Neuronal stem cell (in vitro differentiated cells): ENCODE measurements at regions not wholly inside any gene's neighbourhood (a gene's known extent, or its start where the extent isn't known, plus 50 kb on each side); places are given as distances from the start of the nearest gene placed in this dataset.

ENCODE experiments used
- DNase-seq: peaks from one replicate; pipeline ENCODE4 v3.0.0-alpha.2; 2013; ENCODE audit warnings: low spot score
- H2AFZ ChIP-seq: one replicate; pipeline ENCODE4 v1.6.1; 2013; ENCODE audit warnings: mild to moderate bottlenecking, low read length, inconsistent platforms
- H2AK5ac ChIP-seq: 2 replicates; pipeline ENCODE4 v1.6.1; 2013; ENCODE audit warnings: low read depth, mild to moderate bottlenecking, inconsistent platforms, low read length, moderate library complexity, mixed read lengths
- H2BK120ac ChIP-seq: 2 replicates; pipeline ENCODE4 v1.6.1; 2013; ENCODE audit warnings: low read depth, mild to moderate bottlenecking, inconsistent platforms, low read length, moderate library complexity, mixed read lengths
- H2BK12ac ChIP-seq: one replicate; pipeline ENCODE4 v1.6.1; 2013; ENCODE audit warnings: low read length, inconsistent platforms
- H2BK15ac ChIP-seq: 2 replicates; pipeline ENCODE4 v1.6.1; 2013; ENCODE audit warnings: mild to moderate bottlenecking, low read length, inconsistent platforms, mixed read lengths
- H2BK5ac ChIP-seq: one replicate; pipeline ENCODE4 v1.6.1; 2013; ENCODE audit warnings: inconsistent platforms, mild to moderate bottlenecking, low read length, moderate library complexity
- H3K14ac ChIP-seq: one replicate; pipeline ENCODE4 v1.6.1; 2013; ENCODE audit warnings: low read length, inconsistent platforms
- H3K18ac ChIP-seq: 2 replicates; pipeline ENCODE4 v1.6.1; 2013; ENCODE audit warnings: low read length, inconsistent platforms
- H3K23ac ChIP-seq: 2 replicates; pipeline ENCODE4 v1.6.1; 2013; ENCODE audit warnings: low read depth, mild to moderate bottlenecking, mixed read lengths, low read length, inconsistent platforms; ENCODE audit not compliant: poor library complexity
- H3K27ac ChIP-seq: replicated peaks from 3 replicates; pipeline ENCODE4 v1.5.1; 2013; ENCODE audit warnings: low read length, inconsistent platforms
- H3K27me3 ChIP-seq, 3 experiments: 2 replicates each; pipeline ENCODE4 v1.6.1; 2013; ENCODE audit warnings: low read length in 3 of 3, mild to moderate bottlenecking in 2 of 3, inconsistent platforms in 1 of 3, low read depth in 1 of 3, mixed read lengths in 1 of 3, moderate library complexity in 1 of 3; ENCODE audit not compliant: control insufficient read depth in 3 of 3, insufficient read depth in 3 of 3
- H3K36me3 ChIP-seq, 2 donors: replicated peaks in 1 of 2; 2 replicates each; pipeline ENCODE4 v1.6.1; 2013; ENCODE audit warnings: low read length in 2 of 2; ENCODE audit not compliant: control insufficient read depth in 2 of 2, insufficient read depth in 2 of 2
- H3K4ac ChIP-seq: 2 replicates; pipeline ENCODE4 v1.6.1; 2013; ENCODE audit warnings: inconsistent platforms, mild to moderate bottlenecking, low read length, moderate library complexity
- H3K4me1 ChIP-seq, 2 donors: 1 replicate in 1 of 2; 2 replicates in 1 of 2; pipeline ENCODE4 v1.6.1; 2013; ENCODE audit warnings: low read length in 2 of 2, low read depth in 1 of 2; ENCODE audit not compliant: control insufficient read depth in 2 of 2, insufficient read depth in 1 of 2
- H3K4me2 ChIP-seq: one replicate; pipeline ENCODE4 v1.6.1; 2013; ENCODE audit warnings: mild to moderate bottlenecking, low read length, inconsistent platforms; ENCODE audit not compliant: insufficient read depth, poor library complexity, severe bottlenecking
- H3K4me3 ChIP-seq, 2 donors: 2 replicates each; pipeline ENCODE4 v1.5.1; 2013; ENCODE audit warnings: low read length in 2 of 2, mild to moderate bottlenecking in 2 of 2, inconsistent platforms in 1 of 2, moderate library complexity in 1 of 2
- H3K79me1 ChIP-seq: one replicate; pipeline ENCODE4 v1.6.1; 2013; ENCODE audit warnings: low read depth, mild to moderate bottlenecking, inconsistent platforms, low read length, moderate library complexity
- H3K9ac ChIP-seq: one replicate; pipeline ENCODE4 v1.6.1; 2013; ENCODE audit warnings: mild to moderate bottlenecking, low read depth, low read length, inconsistent platforms; ENCODE audit not compliant: poor library complexity
- H3K9me3 ChIP-seq, 2 donors: replicated peaks in 1 of 2; 2 replicates each; pipeline versions ENCODE3 to v1.6.1; 2013; ENCODE audit warnings: low read length in 2 of 2, mild to moderate bottlenecking in 2 of 2, inconsistent platforms in 1 of 2, low read depth in 1 of 2, mixed read lengths in 1 of 2, moderate library complexity in 1 of 2; ENCODE audit not compliant: control insufficient read depth in 2 of 2, insufficient read depth in 1 of 2
- H4K8ac ChIP-seq: one replicate; pipeline ENCODE4 v1.6.1; 2013; ENCODE audit warnings: low read depth, mild to moderate bottlenecking, inconsistent platforms, low read length, moderate library complexity
- H4K91ac ChIP-seq: one replicate; pipeline ENCODE4 v1.6.1; 2013; ENCODE audit warnings: low read length, low read depth, mild to moderate bottlenecking, inconsistent platforms; ENCODE audit not compliant: poor library complexity
- WGBS, 2 donors: extraction: QIAGEN DNeasy Blood & Tissue Kit; methylation state at CpG; one replicate each; pipeline ENCODE4 v1.1.7; 2013; ENCODE audit warnings: missing lambda C conversion rate in 2 of 2, mixed read lengths in 1 of 2; ENCODE audit not compliant: insufficient read length in 2 of 2, insufficient replicate concordance in 1 of 2; ENCODE audit errors: extremely low coverage in 2 of 2; 5-methylcytosine and 5-hydroxymethylcytosine counted together

DNA sequence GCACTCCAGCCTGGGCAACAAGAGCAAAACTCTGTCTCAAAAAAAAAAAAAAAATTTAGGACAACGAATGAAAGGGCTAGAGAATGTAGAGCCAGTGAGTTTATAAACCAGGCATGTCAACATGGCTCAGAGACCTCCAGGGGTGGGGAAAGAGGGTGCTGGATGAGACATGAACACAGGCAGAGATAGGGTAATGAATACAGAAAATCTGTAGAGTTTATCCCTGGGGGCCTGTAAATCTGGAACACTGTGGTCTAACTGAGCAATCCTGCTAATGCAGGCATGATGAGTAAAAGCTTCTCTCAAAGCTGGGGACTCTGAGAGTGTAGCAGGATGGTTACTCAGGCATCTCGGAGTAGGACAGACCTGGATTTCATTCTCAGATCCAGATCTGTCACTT lies 59.2 kb upstream of the IGFBP2 start:
- H2BK5ac ChIP-seq = no peak overlapping the region
- no peak overlapping the region for H3K4me2 ChIP-seq
- H3K9me3 ChIP-seq = peaks cover 0 to 2% of the 10 kb centered on the region in 2 donors
- no peak overlapping the region for H2AK5ac ChIP-seq
- H2BK120ac ChIP-seq = no peak overlapping the region
- no peak overlapping the region for H2BK12ac ChIP-seq
- peaks cover 0 to 4% (median 0%) of the 10 kb centered on the region in 3 experiments for H3K27me3 ChIP-seq
- H3K36me3 ChIP-seq = no peaks in the 10 kb centered on the region
- WGBS, 2 donors = no CpG with 5 or more reads among the region's 2 CpGs
- H3K27ac ChIP-seq = no peak overlapping the region
- no peak overlapping the region for H3K4me3 ChIP-seq
- no peak overlapping the region for H3K18ac ChIP-seq
- H3K4me1 ChIP-seq = peaks cover 0 to 2% of the 10 kb centered on the region in 2 donors
- H3K14ac ChIP-seq = no peak overlapping the region
- H2BK15ac ChIP-seq = no peak overlapping the region
- no peak overlapping the region for H3K9ac ChIP-seq
- no peak for DNase-seq
- H3K79me1 ChIP-seq = no peaks in the 10 kb centered on the region
- H4K8ac ChIP-seq = no peak overlapping the region
- no peak overlapping the region for H4K91ac ChIP-seq
- H3K23ac ChIP-seq = no peak overlapping the region
- no peak overlapping the region for H3K4ac ChIP-seq
- no peak overlapping the region for H2AFZ ChIP-seq

DNA sequence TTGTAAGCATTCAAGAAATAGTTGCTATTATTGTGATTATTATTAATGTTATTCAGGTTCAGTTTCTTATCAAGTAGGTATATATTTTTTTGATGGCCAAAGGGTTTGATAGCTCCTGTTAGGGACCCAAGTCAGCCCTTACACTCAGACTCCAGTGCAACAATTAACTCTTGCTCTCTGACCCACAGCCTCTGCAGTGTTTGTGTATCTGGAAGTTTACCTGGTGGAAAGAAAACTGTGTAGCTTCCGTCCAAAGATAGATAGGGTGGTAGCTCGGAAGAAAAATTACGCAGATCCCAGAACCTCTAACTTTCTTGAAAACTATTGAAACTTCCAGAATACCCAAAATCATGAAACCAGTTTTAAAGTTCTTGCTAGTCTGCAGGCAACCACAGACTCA lies 58.6 kb upstream of the IGFBP2 start:
- Histone ChIP-seq H3K36me3 (no peaks in the 10 kb centered on the region), H2BK12ac (no peak overlapping the region), H3K18ac (no peak overlapping the region), H3K9ac (no peak overlapping the region), H3K79me1 (no peaks in the 10 kb centered on the region), H2BK5ac (no peak overlapping the region), H2BK120ac (no peak overlapping the region), H4K8ac (no peak overlapping the region), H3K27ac (no peak overlapping the region), H2AK5ac (no peak overlapping the region), H3K4me2 (no peak overlapping the region), H2AFZ (no peak overlapping the region), H3K9me3 (peaks cover 0 to 2% of the 10 kb centered on the region in 2 donors), H3K14ac (no peak overlapping the region), H3K23ac (no peak overlapping the region), H3K27me3 (peaks cover 0 to under 1% (median 0%) of the 10 kb centered on the region in 3 experiments), H4K91ac (no peak overlapping the region), H3K4me3 (no peak overlapping the region), H2BK15ac (no peak overlapping the region), H3K4ac (no peak overlapping the region), H3K4me1 (peaks cover 0 to 2% of the 10 kb centered on the region in 2 donors)
- no CpG with 5 or more reads among the region's 3 CpGs for WGBS, 2 donors
- DNase-seq = no peak

DNA sequence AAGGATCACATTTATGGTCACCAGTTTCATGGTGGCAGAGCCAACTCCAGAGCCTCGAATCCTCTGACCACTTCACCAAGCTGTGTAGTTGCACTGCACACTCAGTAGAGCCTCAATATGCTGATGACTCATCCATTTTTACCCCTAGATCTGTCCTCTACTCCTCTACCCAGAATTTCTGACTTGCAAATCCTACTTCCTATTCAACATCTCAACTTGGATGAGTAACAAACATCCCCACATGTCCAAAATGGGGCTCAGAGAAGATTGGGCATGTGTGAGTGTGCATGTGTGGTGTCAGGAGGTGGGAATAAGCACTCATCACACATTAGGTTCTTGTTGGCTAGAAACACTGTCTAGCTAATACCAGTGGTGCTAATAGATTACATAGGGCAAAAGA lies 57.8 kb upstream of the IGFBP2 start:
- no peaks in the 10 kb centered on the region for H3K79me1 ChIP-seq
- no peak overlapping the region for H4K91ac ChIP-seq
- H3K9me3 ChIP-seq = peaks cover 0 to 2% of the 10 kb centered on the region in 2 donors
- H3K4me2 ChIP-seq = no peak overlapping the region
- no peak overlapping the region for H4K8ac ChIP-seq
- H3K9ac ChIP-seq = no peak overlapping the region
- H3K36me3 ChIP-seq = no peaks in the 10 kb centered on the region
- H3K18ac ChIP-seq = no peak overlapping the region
- H2BK120ac ChIP-seq = no peak overlapping the region
- no peak overlapping the region for H2BK12ac ChIP-seq
- H2AK5ac ChIP-seq = no peak overlapping the region
- no peak overlapping the region for H3K4ac ChIP-seq
- H2BK5ac ChIP-seq = no peak overlapping the region
- no peaks in the 10 kb centered on the region for H3K27me3 ChIP-seq
- no peak overlapping the region for H2AFZ ChIP-seq
- no peak for DNase-seq
- H3K4me3 ChIP-seq = no peak overlapping the region
- H3K14ac ChIP-seq = no peak overlapping the region
- WGBS, 2 donors = no CpG with 5 or more reads among the region's 1 CpG
- no peak overlapping the region for H2BK15ac ChIP-seq
- no peak overlapping the region for H3K27ac ChIP-seq
- H3K4me1 ChIP-seq = peaks cover 0 to 2% of the 10 kb centered on the region in 2 donors
- H3K23ac ChIP-seq = no peak overlapping the region

DNA sequence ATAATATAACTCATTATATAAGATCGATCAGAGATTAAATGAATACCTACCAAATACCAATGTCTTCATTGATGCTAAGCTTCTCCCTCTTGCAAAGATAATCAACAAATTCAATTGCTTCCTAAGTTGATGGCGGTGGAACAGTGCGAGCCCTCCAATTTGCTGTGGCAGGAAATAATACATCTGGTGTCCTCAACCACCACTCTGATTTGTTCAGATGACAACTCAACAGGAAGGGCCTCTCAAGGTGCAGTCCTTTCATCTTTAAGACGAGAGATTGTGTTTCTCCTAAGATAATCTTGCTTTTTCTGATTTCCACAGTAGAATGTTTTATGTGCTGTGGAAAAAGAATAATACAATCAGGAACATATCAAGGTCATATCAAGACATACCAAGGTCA lies 56.6 kb upstream of the IGFBP2 start:
- H2BK120ac ChIP-seq = no peak overlapping the region
- H2AFZ ChIP-seq = no peak overlapping the region
- no peaks in the 10 kb centered on the region for H3K36me3 ChIP-seq
- H2AK5ac ChIP-seq = no peak overlapping the region
- no peak overlapping the region for H4K91ac ChIP-seq
- no peak overlapping the region for H3K27ac ChIP-seq
- H3K27me3 ChIP-seq = peaks cover 0 to 9% (median 0%) of the 10 kb centered on the region in 3 experiments
- H3K23ac ChIP-seq = no peak overlapping the region
- H3K4me3 ChIP-seq = no peak overlapping the region
- H3K4me2 ChIP-seq = no peak overlapping the region
- H2BK15ac ChIP-seq = no peak overlapping the region
- no peak overlapping the region for H2BK12ac ChIP-seq
- no peak overlapping the region for H3K14ac ChIP-seq
- no peak overlapping the region for H3K4ac ChIP-seq
- no peak for DNase-seq
- no CpG with 5 or more reads among the region's 4 CpGs for WGBS, 2 donors
- no peak overlapping the region for H3K9ac ChIP-seq
- no peak overlapping the region for H2BK5ac ChIP-seq
- H3K79me1 ChIP-seq = no peaks in the 10 kb centered on the region
- H3K18ac ChIP-seq = no peak overlapping the region
- H3K4me1 ChIP-seq = peaks cover 0 to 2% of the 10 kb centered on the region in 2 donors
- H3K9me3 ChIP-seq = no peaks in the 10 kb centered on the region
- H4K8ac ChIP-seq = no peak overlapping the region
